Ishikawa (cell line): ENCODE measurements at regions not wholly inside any gene's neighbourhood (a gene's known extent, or its start where the extent isn't known, plus 50 kb on each side); places are given as distances from the start of the nearest gene placed in this dataset.

Experiments
- CEBPB ChIP-seq: IDR thresholded peaks from 2 replicates; pipeline ENCODE4 v1.6.1; 2012
- CREB1 ChIP-seq: IDR thresholded peaks from 2 replicates; pipeline ENCODE4 v1.6.1; 2012; ENCODE audit warnings: low read depth
- EGR1 ChIP-seq: IDR thresholded peaks from 2 replicates; pipeline ENCODE4 v1.6.1; 2012
- EP300 ChIP-seq: IDR thresholded peaks from 2 replicates; pipeline ENCODE4 v1.6.1; 2012; ENCODE audit warnings: borderline replicate concordance
- FOXM1 ChIP-seq: IDR thresholded peaks from 2 replicates; pipeline ENCODE4 v1.6.1; 2012; ENCODE audit warnings: low read depth, borderline replicate concordance
- MAX ChIP-seq: IDR thresholded peaks from 2 replicates; pipeline ENCODE4 v1.6.1; 2012
- NFIC ChIP-seq: IDR thresholded peaks from 2 replicates; pipeline ENCODE4 v1.6.1; 2012
- RAD21 ChIP-seq: IDR thresholded peaks from 2 replicates; pipeline ENCODE4 v1.6.1; 2012; ENCODE audit warnings: low read depth
- TAF1 ChIP-seq: IDR thresholded peaks from 2 replicates; pipeline ENCODE4 v1.6.1; 2012; ENCODE audit warnings: low read depth, mild to moderate bottlenecking
- TCF12 ChIP-seq: IDR thresholded peaks from 2 replicates; pipeline ENCODE4 v1.6.1; 2012; ENCODE audit warnings: low read depth
- TEAD4 ChIP-seq: IDR thresholded peaks from 2 replicates; pipeline ENCODE4 v1.6.1; 2012
- USF1 ChIP-seq: IDR thresholded peaks from 2 replicates; pipeline ENCODE4 v1.6.1; 2012
- YY1 ChIP-seq: IDR thresholded peaks from 2 replicates; pipeline ENCODE4 v1.6.1; 2012; ENCODE audit warnings: low read depth
- ZBTB7A ChIP-seq: IDR thresholded peaks from 2 replicates; pipeline ENCODE4 v1.6.1; 2012; ENCODE audit warnings: low read depth
- TF ChIP-seq, protein P1 (sequence below): IDR thresholded peaks from 2 replicates; pipeline ENCODE4 v1.6.1; 2012; ENCODE audit warnings: low read depth, mild to moderate bottlenecking

GRCh38 chr10:2244471-2244870, 507.1 kb upstream of the ADARB2 start:
- TF ChIP-seq TCF12 (no peak), MAX (no peak), FOXM1 (no peak), NFIC (no peak), EGR1 (no peak), USF1 (no peak)
- TF ChIP-seq, protein P1, sequence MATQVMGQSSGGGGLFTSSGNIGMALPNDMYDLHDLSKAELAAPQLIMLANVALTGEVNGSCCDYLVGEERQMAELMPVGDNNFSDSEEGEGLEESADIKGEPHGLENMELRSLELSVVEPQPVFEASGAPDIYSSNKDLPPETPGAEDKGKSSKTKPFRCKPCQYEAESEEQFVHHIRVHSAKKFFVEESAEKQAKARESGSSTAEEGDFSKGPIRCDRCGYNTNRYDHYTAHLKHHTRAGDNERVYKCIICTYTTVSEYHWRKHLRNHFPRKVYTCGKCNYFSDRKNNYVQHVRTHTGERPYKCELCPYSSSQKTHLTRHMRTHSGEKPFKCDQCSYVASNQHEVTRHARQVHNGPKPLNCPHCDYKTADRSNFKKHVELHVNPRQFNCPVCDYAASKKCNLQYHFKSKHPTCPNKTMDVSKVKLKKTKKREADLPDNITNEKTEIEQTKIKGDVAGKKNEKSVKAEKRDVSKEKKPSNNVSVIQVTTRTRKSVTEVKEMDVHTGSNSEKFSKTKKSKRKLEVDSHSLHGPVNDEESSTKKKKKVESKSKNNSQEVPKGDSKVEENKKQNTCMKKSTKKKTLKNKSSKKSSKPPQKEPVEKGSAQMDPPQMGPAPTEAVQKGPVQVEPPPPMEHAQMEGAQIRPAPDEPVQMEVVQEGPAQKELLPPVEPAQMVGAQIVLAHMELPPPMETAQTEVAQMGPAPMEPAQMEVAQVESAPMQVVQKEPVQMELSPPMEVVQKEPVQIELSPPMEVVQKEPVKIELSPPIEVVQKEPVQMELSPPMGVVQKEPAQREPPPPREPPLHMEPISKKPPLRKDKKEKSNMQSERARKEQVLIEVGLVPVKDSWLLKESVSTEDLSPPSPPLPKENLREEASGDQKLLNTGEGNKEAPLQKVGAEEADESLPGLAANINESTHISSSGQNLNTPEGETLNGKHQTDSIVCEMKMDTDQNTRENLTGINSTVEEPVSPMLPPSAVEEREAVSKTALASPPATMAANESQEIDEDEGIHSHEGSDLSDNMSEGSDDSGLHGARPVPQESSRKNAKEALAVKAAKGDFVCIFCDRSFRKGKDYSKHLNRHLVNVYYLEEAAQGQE, result no peak

DNA sequence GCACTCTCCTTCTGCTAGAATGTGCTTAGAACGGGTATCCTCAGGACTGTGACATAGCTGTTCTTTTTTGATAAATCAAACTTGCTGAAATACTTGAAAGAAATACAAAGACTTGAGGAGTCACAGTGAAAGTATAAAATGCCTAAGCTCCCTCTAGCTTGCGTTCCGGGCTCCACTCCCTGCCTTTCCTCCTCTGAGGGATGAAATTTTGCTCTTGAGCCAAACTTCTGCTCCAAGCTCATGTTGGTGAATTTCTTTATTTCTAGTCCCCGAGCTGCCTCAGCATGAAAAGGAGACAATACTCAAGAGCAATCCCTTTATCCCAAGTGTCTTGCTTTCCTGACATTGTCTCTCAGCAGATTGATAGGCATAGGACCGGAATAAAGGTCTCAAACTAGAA, 499.6 kb upstream of the ADARB2 start:
- TF ChIP-seq USF1, result no peak
- no peak for TF ChIP-seq CEBPB
- no peak for TF ChIP-seq TAF1
- no peak for TF ChIP-seq CREB1
- TF ChIP-seq FOXM1, result no peak
- no peak for TF ChIP-seq TCF12
- no peak for TF ChIP-seq RAD21
- TF ChIP-seq, protein P1, result no peak
- no peak for TF ChIP-seq EGR1
- TF ChIP-seq TEAD4, result no peak
- no peak for TF ChIP-seq YY1
- TF ChIP-seq EP300, result no peak
- TF ChIP-seq ZBTB7A, result no peak
- TF ChIP-seq NFIC, result no peak
- no peak for TF ChIP-seq MAX

DNA sequence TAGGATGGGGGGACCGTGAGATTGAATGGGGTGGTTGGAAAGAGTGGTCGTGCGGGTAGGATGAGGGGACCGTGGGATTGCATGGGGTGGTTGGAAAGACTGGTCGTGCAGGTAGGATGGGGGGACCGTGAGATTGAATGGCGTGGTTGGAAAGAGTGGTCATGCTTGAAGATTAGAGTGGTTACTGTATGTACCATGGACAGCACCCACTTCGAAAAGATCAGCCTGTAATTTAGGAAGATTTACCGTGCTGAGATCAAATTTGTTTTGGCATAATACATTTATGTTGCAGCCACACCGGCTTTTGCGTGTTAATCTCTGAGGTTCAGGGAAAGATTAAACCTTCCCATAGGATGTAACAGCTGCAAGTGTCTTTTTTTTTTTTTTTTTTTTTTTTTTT, 495.2 kb upstream of the ADARB2 start:
- TF ChIP-seq, protein P1, result peak; percentile 66; the same call in 1 of the 2 replicates
- no peak for TF ChIP-seq NFIC

- TF ChIP-seq ZBTB7A (no peak), USF1 (no peak), NFIC (no peak), EGR1 (no peak), YY1 (no peak), CREB1 (no peak), FOXM1 (no peak), TEAD4 (no peak), RAD21 (no peak), EP300 (no peak), MAX (no peak), CEBPB (no peak)
Observed at GRCh38 chr10:2230478-2230877, 493.2 kb upstream of the ADARB2 start.

- TF ChIP-seq CEBPB (no peak), CREB1 (no peak), EGR1 (no peak), TCF12 (no peak), TEAD4 (no peak), MAX (no peak), TAF1 (no peak), USF1 (no peak), RAD21 (no peak), FOXM1 (no peak), ZBTB7A (no peak), NFIC (no peak), EP300 (no peak), YY1 (no peak)
- TF ChIP-seq, protein P1, result no peak
Observed at GRCh38 chr10:2228320-2228901, 491.1 kb upstream of the ADARB2 start.
